Neural cell (in vitro differentiated cells): ENCODE measurements at regions not wholly inside any gene's neighbourhood (a gene's known extent, or its start where the extent isn't known, plus 50 kb on each side); places are given as distances from the start of the nearest gene placed in this dataset.

Experiments used
- H2AFZ ChIP-seq: fragments of 200-600, 300-800 bp; sonication (generic), shearing (Covaris generic); 2 replicates; pipeline ENCODE4 v1.6.0; 2014; ENCODE audit warnings: low read depth, mild to moderate bottlenecking, antibody characterized with exemption, low read length, moderate library complexity
- H3F3A ChIP-seq: fragments of 200-600 bp; shearing (Covaris generic); 2 replicates; pipeline ENCODE4 v1.6.1; 2016; ENCODE audit warnings: mild to moderate bottlenecking, moderate library complexity, mixed read lengths, antibody characterized with exemption, low read length; ENCODE audit not compliant: insufficient read depth, poor library complexity, severe bottlenecking
- H3K27ac ChIP-seq: fragments of 200-600, 300-800 bp; sonication (generic), shearing (Covaris generic); 2 replicates; pipeline ENCODE4 v1.5.1; 2014; ENCODE audit warnings: mild to moderate bottlenecking, low read length, moderate library complexity
- H3K27me3 ChIP-seq: fragments of 300-800, 200-600 bp; sonication (generic), shearing (Covaris generic); 2 replicates; pipeline ENCODE4 v1.6.0; 2014; ENCODE audit warnings: mild to moderate bottlenecking, low read depth, low read length, moderate library complexity; ENCODE audit not compliant: insufficient read depth
- H3K36me3 ChIP-seq: fragments of 300-800, 200-600 bp; sonication (generic), shearing (Covaris generic); 2 replicates; pipeline ENCODE4 v1.5.1; 2014; ENCODE audit warnings: mild to moderate bottlenecking, antibody characterized with exemption, low read length, moderate library complexity; ENCODE audit not compliant: insufficient read depth
- H3K4me2 ChIP-seq: fragments of 300-800, 200-600 bp; sonication (generic), shearing (Covaris generic); 2 replicates; pipeline ENCODE4 v1.6.0; 2014; ENCODE audit warnings: mild to moderate bottlenecking, low read length
- H3K4me3 ChIP-seq: fragments of 300-800, 200-600 bp; sonication (generic), shearing (Covaris generic); 2 replicates; pipeline ENCODE4 v1.5.1; 2014; ENCODE audit warnings: mild to moderate bottlenecking, low read length, moderate library complexity
- H3K79me2 ChIP-seq: fragments of 200-600 bp; shearing (Covaris generic); replicated peaks from 2 replicates; pipeline ENCODE4 v1.6.0; 2014; ENCODE audit warnings: mild to moderate bottlenecking, low read length, moderate library complexity; ENCODE audit not compliant: insufficient read depth
- H3K9ac ChIP-seq: fragments of 300-800, 200-600 bp; sonication (generic), shearing (Covaris generic); 2 replicates; pipeline ENCODE4 v1.6.1; 2016; ENCODE audit warnings: mild to moderate bottlenecking, low read length, mixed read lengths
- H3K9me2 ChIP-seq: fragments of 200-600 bp; shearing (Covaris generic); 2 replicates; pipeline ENCODE4 v1.6.1; 2016; ENCODE audit warnings: mild to moderate bottlenecking, low read length, mixed read lengths; ENCODE audit not compliant: insufficient read depth
- H3K9me3 ChIP-seq: fragments of 200-600, 300-800 bp; sonication (generic), shearing (Covaris generic); 2 replicates; pipeline ENCODE4 v1.6.1; 2016; ENCODE audit warnings: mild to moderate bottlenecking, mixed run types, low read length, moderate library complexity, mixed read lengths
- H4K20me1 ChIP-seq: fragments of 200-600 bp; shearing (Covaris generic); 2 replicates; pipeline ENCODE4 v1.6.1; 2016; ENCODE audit warnings: mild to moderate bottlenecking, mixed run types; ENCODE audit not compliant: insufficient read depth
- EP300 ChIP-seq: fragments of 450-650 bp; conservative IDR thresholded peaks from 2 replicates; pipeline ENCODE4 v1.6.1; 2014; ENCODE audit warnings: antibody characterized with exemption, mild to moderate bottlenecking, moderate library complexity; ENCODE audit not compliant: poor library complexity, severe bottlenecking
- EZH2 ChIP-seq: fragments of 200-600, 300-800 bp; shearing (Covaris generic), sonication (generic); IDR thresholded peaks from 2 replicates; pipeline ENCODE4 v1.6.1; 2014; ENCODE audit warnings: antibody characterized with exemption, low read length, borderline replicate concordance, mild to moderate bottlenecking; ENCODE audit not compliant: insufficient read depth, poor library complexity, severe bottlenecking
- MXI1 ChIP-seq: fragments of 450-650 bp; conservative IDR thresholded peaks from 2 replicates; pipeline ENCODE4 v1.6.1; 2014; ENCODE audit warnings: antibody characterized with exemption, mild to moderate bottlenecking; ENCODE audit not compliant: poor library complexity, severe bottlenecking
- POLR2AphosphoS5 ChIP-seq: IDR thresholded peaks from 2 replicates; pipeline ENCODE4 v1.6.1; 2012
- RAD21 ChIP-seq: fragments of 450-650 bp; conservative IDR thresholded peaks from 2 replicates; pipeline ENCODE4 v1.6.1; 2014; ENCODE audit warnings: antibody characterized with exemption, mild to moderate bottlenecking, moderate library complexity
- SMC3 ChIP-seq: fragments of 450-650 bp; conservative IDR thresholded peaks from 2 replicates; pipeline ENCODE4 v1.6.1; 2014; ENCODE audit warnings: antibody characterized with exemption, mild to moderate bottlenecking, moderate library complexity; ENCODE audit not compliant: poor library complexity
- TAF1 ChIP-seq: IDR thresholded peaks from 2 replicates; pipeline ENCODE4 v1.6.1; 2012; ENCODE audit warnings: low read depth
- TF ChIP-seq, protein P1 (sequence below): IDR thresholded peaks from 2 replicates; pipeline ENCODE4 v1.6.1; 2012; ENCODE audit warnings: borderline replicate concordance
- TF ChIP-seq, protein P2 (sequence below): fragments of 450-650 bp; IDR thresholded peaks from 2 replicates; pipeline ENCODE4 v1.5.1; 2014; ENCODE audit warnings: antibody characterized with exemption, mild to moderate bottlenecking, moderate library complexity; ENCODE audit not compliant: poor library complexity, severe bottlenecking

DNA sequence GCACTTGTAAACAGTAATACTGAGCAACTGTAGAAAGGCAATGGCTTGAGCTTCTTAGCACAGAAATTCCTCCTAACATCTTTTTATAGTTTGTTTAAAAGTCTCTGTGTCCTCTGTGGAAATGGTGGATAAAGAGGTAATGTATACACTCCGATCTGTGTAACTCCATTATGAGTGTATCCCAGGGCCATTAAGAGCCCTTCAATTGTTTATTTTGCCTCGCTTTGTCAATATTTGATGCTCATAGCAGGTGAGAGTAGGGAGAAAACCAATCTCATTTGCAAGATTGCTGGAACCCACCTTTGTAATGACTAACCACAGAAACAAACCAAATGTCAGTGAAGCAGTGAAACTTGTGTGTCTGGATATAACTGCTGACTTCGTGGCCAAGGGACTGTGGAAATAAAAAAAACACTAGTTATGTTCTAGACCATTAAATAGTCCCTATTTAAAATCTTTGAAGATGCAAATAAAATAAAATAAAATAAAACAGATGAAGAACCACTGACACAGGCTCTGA, 598.2 kb upstream of the BOD1L1 start:
- no peak for TF ChIP-seq EP300
- no peak overlapping the region for H2AFZ ChIP-seq
- no peaks in the 10 kb centered on the region for H4K20me1 ChIP-seq
- no peaks in the 10 kb centered on the region for H3K27me3 ChIP-seq
- no peaks in the 10 kb centered on the region for H3F3A ChIP-seq
- H3K4me3 ChIP-seq: no peak overlapping the region
- no peak overlapping the region for H3K9ac ChIP-seq
- H3K9me2 ChIP-seq: no peaks in the 10 kb centered on the region
- H3K4me2 ChIP-seq: no peak overlapping the region
- no peak overlapping the region for H3K27ac ChIP-seq
- no peaks in the 10 kb centered on the region for H3K79me2 ChIP-seq
- H3K9me3 ChIP-seq: no peaks in the 10 kb centered on the region
- H3K36me3 ChIP-seq: no peaks in the 10 kb centered on the region

DNA sequence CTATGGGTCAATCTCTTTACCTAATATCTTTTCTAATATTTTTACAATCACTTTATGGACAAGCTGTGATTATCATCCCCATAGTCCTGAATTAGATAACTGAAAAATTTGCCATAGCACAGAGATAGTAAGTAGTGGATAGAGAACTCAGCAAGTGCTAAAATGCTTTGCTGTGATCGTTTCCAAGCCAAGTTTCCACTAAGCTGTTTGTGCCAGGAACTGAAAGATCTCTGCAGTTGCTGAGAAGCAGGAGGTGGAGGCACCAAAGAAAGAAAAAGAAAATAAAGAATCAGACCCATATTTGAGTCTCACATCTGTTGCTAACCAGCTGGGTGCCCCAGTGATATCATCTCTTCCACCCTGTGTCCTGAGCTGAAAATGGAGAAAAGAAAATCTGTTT, 605.6 kb upstream of the BOD1L1 start:
- H3K36me3 ChIP-seq: no peaks in the 10 kb centered on the region
- H3K4me2 ChIP-seq: no peak overlapping the region
- no peak overlapping the region for H3K27ac ChIP-seq
- no peaks in the 10 kb centered on the region for H3K9me3 ChIP-seq
- H3F3A ChIP-seq: no peaks in the 10 kb centered on the region
- H4K20me1 ChIP-seq: no peaks in the 10 kb centered on the region
- H3K9ac ChIP-seq: no peak overlapping the region
- H3K4me3 ChIP-seq: no peak overlapping the region
- no peaks in the 10 kb centered on the region for H3K79me2 ChIP-seq
- TF ChIP-seq TAF1 (no peak), MXI1 (no peak), POLR2AphosphoS5 (no peak), EZH2 (no peak), RAD21 (no peak), SMC3 (no peak), EP300 (no peak)
- TF ChIP-seq, protein P1, sequence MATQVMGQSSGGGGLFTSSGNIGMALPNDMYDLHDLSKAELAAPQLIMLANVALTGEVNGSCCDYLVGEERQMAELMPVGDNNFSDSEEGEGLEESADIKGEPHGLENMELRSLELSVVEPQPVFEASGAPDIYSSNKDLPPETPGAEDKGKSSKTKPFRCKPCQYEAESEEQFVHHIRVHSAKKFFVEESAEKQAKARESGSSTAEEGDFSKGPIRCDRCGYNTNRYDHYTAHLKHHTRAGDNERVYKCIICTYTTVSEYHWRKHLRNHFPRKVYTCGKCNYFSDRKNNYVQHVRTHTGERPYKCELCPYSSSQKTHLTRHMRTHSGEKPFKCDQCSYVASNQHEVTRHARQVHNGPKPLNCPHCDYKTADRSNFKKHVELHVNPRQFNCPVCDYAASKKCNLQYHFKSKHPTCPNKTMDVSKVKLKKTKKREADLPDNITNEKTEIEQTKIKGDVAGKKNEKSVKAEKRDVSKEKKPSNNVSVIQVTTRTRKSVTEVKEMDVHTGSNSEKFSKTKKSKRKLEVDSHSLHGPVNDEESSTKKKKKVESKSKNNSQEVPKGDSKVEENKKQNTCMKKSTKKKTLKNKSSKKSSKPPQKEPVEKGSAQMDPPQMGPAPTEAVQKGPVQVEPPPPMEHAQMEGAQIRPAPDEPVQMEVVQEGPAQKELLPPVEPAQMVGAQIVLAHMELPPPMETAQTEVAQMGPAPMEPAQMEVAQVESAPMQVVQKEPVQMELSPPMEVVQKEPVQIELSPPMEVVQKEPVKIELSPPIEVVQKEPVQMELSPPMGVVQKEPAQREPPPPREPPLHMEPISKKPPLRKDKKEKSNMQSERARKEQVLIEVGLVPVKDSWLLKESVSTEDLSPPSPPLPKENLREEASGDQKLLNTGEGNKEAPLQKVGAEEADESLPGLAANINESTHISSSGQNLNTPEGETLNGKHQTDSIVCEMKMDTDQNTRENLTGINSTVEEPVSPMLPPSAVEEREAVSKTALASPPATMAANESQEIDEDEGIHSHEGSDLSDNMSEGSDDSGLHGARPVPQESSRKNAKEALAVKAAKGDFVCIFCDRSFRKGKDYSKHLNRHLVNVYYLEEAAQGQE: no peak
- TF ChIP-seq, protein P2, sequence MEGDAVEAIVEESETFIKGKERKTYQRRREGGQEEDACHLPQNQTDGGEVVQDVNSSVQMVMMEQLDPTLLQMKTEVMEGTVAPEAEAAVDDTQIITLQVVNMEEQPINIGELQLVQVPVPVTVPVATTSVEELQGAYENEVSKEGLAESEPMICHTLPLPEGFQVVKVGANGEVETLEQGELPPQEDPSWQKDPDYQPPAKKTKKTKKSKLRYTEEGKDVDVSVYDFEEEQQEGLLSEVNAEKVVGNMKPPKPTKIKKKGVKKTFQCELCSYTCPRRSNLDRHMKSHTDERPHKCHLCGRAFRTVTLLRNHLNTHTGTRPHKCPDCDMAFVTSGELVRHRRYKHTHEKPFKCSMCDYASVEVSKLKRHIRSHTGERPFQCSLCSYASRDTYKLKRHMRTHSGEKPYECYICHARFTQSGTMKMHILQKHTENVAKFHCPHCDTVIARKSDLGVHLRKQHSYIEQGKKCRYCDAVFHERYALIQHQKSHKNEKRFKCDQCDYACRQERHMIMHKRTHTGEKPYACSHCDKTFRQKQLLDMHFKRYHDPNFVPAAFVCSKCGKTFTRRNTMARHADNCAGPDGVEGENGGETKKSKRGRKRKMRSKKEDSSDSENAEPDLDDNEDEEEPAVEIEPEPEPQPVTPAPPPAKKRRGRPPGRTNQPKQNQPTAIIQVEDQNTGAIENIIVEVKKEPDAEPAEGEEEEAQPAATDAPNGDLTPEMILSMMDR: no peak
- no peaks in the 10 kb centered on the region for H3K27me3 ChIP-seq
- no peak overlapping the region for H2AFZ ChIP-seq
- H3K9me2 ChIP-seq: no peaks in the 10 kb centered on the region

DNA sequence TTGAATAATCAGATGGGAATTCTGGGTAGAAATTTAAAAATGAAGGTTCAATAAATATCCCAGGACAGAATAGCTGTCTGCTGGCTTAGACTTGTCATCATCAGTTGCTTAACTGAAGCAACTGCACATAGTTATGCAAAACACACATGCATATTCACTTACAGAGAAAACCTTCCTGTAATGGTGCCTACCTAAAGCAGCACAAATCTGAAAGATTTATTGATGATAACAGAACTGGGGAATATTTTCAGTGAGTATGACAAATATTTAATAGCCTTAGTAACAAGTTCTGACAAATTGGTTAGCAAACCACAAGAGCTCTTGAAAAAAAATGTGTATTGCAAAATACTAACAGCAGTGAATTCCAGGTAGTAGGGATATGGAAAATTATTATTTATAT, 606.8 kb upstream of the BOD1L1 start:
- Histone ChIP-seq H3K4me2 (no peak overlapping the region), H3K27ac (no peak overlapping the region)

More for the DNA sequence above, 606.8 kb upstream of the BOD1L1 start:
- Histone ChIP-seq H3K9ac (no peak overlapping the region), H3F3A (no peaks in the 10 kb centered on the region), H4K20me1 (no peaks in the 10 kb centered on the region), H3K79me2 (no peaks in the 10 kb centered on the region), H3K36me3 (no peaks in the 10 kb centered on the region), H3K27me3 (no peaks in the 10 kb centered on the region), H2AFZ (no peak overlapping the region), H3K9me3 (no peaks in the 10 kb centered on the region), H3K4me3 (no peak overlapping the region), H3K9me2 (no peaks in the 10 kb centered on the region)
- TF ChIP-seq RAD21 (no peak), SMC3 (no peak), EZH2 (no peak), MXI1 (no peak), POLR2AphosphoS5 (no peak), EP300 (no peak)
- TF ChIP-seq, protein P1: no peak
